Central memory CD4-positive, alpha-beta T cell (primary cell): ENCODE measurements at regions not wholly inside any gene's neighbourhood (a gene's known extent, or its start where the extent isn't known, plus 50 kb on each side); places are given as distances from the start of the nearest gene placed in this dataset.

Experiments
- DNase-seq: peaks from one replicate; pipeline ENCODE4 v3.0.0; 2022

GRCh38 chr1:101323535-101323934, 86.7 kb downstream of the S1PR1 start:
- no peak for DNase-seq

- DNase-seq = no peak
Measured at GRCh38 chr1:101325144-101325543, 88.3 kb downstream of the S1PR1 start.

GRCh38 chr1:101330427-101331130, 93.8 kb downstream of the S1PR1 start:
- DNase-seq = no peak

GRCh38 chr1:101331794-101332193, 95.0 kb downstream of the S1PR1 start:
- no peak for DNase-seq

GRCh38 chr1:101332633-101333032, 95.8 kb downstream of the S1PR1 start:
- DNase-seq = no peak

GRCh38 chr1:101333186-101333585, 96.4 kb downstream of the S1PR1 start:
- no peak for DNase-seq

GRCh38 chr1:101337968-101338367, 101.1 kb downstream of the S1PR1 start:
- no peak for DNase-seq

- DNase-seq = no peak
Measured at GRCh38 chr1:101338714-101339430, 102.1 kb downstream of the S1PR1 start.

GRCh38 chr1:101344745-101345144, 107.9 kb downstream of the S1PR1 start:
- no peak for DNase-seq

GRCh38 chr1:101346419-101346818, 109.6 kb downstream of the S1PR1 start:
- DNase-seq = no peak

GRCh38 chr1:101356013-101356412, 119.2 kb downstream of the S1PR1 start:
- no peak for DNase-seq

- no peak for DNase-seq
Measured at GRCh38 chr1:101356604-101357443, 120.0 kb downstream of the S1PR1 start.

- DNase-seq = peak; percentile 85
Measured at GRCh38 chr1:101357444-101357986, 120.7 kb downstream of the S1PR1 start.

- no peak for DNase-seq
Measured at GRCh38 chr1:101360506-101360905, 123.7 kb downstream of the S1PR1 start.

- no peak for DNase-seq
Measured at GRCh38 chr1:101363891-101364318, 127.1 kb downstream of the S1PR1 start.

GRCh38 chr1:101364370-101365120, 127.7 kb downstream of the S1PR1 start:
- DNase-seq = no peak

- DNase-seq = no peak
Measured at GRCh38 chr1:101365186-101365585, 128.4 kb downstream of the S1PR1 start.

- no peak for DNase-seq
Measured at GRCh38 chr1:101365878-101366277, 129.1 kb downstream of the S1PR1 start.

- no peak for DNase-seq
Measured at GRCh38 chr1:101366513-101367215, 129.8 kb downstream of the S1PR1 start.

- DNase-seq = no peak
Measured at GRCh38 chr1:101367630-101368029, 130.8 kb downstream of the S1PR1 start.

GRCh38 chr1:101370488-101370887, 133.7 kb downstream of the S1PR1 start:
- DNase-seq = no peak

- peak; percentile 25 for DNase-seq
Measured at GRCh38 chr1:101371259-101371658, 134.4 kb downstream of the S1PR1 start.
